Thoracic aorta (tissue), 2 donors: ENCODE measurements at regions not wholly inside any gene's neighbourhood (a gene's known extent, or its start where the extent isn't known, plus 50 kb on each side); places are given as distances from the start of the nearest gene placed in this dataset.

Experiments
- ATAC-seq: fragments of 150-250 bp; one replicate; pipeline ENCODE4 v1.8.0; 2017; ENCODE audit warnings: low read depth; ENCODE audit not compliant: insufficient number of reproducible peaks, low FRiP score
- DNase-seq: peaks from one replicate; pipeline ENCODE4 v3.0.0-alpha.2; 2020; ENCODE audit warnings: low spot score
- H3K27ac ChIP-seq, 2 donors: fragments of 200-600 bp; sonication (generic); 1 replicate in 1 of 2; 2 replicates in 1 of 2; pipeline ENCODE4 v1.5.1; 2016; ENCODE audit warnings: mild to moderate bottlenecking in 2 of 2, moderate library complexity in 2 of 2
- H3K27me3 ChIP-seq: fragments of 200-600 bp; sonication (generic); replicated peaks from 2 replicates; pipeline ENCODE4 v1.6.0; 2016; ENCODE audit warnings: mild to moderate bottlenecking; ENCODE audit not compliant: insufficient read depth
- H3K36me3 ChIP-seq: fragments of 200-600 bp; sonication (generic); one replicate; pipeline ENCODE4 v1.5.1; 2016
- H3K4me1 ChIP-seq, 2 donors: fragments of 200-600 bp; sonication (generic); 1 replicate in 1 of 2; 2 replicates in 1 of 2; pipeline versions ENCODE4 v1.5.1 to v1.6.0; 2016; ENCODE audit warnings: low read depth in 2 of 2, mild to moderate bottlenecking in 1 of 2; ENCODE audit not compliant: control insufficient read depth in 1 of 2
- H3K4me3 ChIP-seq: fragments of 200-600 bp; sonication (generic); 2 replicates; pipeline ENCODE4 v1.5.1; 2016; ENCODE audit warnings: mild to moderate bottlenecking
- H3K9me3 ChIP-seq: fragments of 200-600 bp; sonication (generic); 2 replicates; pipeline ENCODE4 v1.5.1; 2016
- TF ChIP-seq, protein P1 (sequence below): fragments of 200-600 bp; sonication (generic); IDR thresholded peaks from one replicate; pipeline ENCODE4 v1.5.1; 2019; ENCODE audit warnings: antibody characterized with exemption

DNA sequence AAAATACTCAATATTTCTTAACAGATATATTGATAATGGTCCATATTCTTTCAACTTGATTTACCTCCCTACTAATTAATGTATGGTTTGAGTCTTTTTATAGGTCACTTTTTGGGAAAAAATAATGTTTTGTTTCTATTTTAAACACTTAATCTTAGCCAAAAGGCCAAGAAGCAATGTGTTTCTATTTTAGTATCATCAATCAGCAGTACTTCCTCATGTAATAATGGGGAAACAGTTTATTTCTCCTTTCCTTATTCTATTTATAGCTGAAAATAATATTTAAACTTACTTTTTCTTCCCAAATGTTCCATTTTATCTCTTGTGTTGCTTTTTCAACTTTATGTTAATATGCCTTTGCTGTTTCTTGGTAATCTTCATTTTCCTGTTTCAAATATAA is 295.1 kb downstream of the ALDH8A1 start:
- Histone ChIP-seq H3K4me1 (no peaks in the 10 kb centered on the region), H3K27me3 (no peaks in the 10 kb centered on the region), H3K36me3 (no peaks in the 10 kb centered on the region), H3K9me3 (no peaks in the 10 kb centered on the region), H3K27ac (no peak overlapping the region), H3K4me3 (no peak overlapping the region)
- ATAC-seq (no peak), DNase-seq (no peak)
- TF ChIP-seq, protein P1, sequence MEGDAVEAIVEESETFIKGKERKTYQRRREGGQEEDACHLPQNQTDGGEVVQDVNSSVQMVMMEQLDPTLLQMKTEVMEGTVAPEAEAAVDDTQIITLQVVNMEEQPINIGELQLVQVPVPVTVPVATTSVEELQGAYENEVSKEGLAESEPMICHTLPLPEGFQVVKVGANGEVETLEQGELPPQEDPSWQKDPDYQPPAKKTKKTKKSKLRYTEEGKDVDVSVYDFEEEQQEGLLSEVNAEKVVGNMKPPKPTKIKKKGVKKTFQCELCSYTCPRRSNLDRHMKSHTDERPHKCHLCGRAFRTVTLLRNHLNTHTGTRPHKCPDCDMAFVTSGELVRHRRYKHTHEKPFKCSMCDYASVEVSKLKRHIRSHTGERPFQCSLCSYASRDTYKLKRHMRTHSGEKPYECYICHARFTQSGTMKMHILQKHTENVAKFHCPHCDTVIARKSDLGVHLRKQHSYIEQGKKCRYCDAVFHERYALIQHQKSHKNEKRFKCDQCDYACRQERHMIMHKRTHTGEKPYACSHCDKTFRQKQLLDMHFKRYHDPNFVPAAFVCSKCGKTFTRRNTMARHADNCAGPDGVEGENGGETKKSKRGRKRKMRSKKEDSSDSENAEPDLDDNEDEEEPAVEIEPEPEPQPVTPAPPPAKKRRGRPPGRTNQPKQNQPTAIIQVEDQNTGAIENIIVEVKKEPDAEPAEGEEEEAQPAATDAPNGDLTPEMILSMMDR = no peak

DNA sequence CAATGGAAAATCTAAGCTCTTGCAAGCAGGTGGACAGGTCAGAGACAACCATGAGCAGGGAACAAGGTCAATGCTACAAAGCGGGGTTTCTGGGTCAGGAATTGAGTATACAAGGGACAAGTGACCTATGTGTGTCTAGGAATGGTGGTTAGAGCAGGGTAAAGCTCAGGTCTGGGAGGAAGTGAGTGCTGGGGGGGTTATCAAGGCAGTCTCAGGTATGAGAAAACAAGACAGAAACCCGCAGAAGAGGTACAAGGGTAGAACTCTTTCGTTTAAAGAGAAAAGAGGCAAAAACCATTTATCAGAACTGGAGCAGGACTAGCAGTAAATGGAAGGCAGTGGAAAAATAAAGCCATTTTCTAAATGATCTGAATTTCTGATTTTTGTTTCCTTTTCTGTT is 298.4 kb downstream of the ALDH8A1 start:
- no peak overlapping the region for H3K27ac ChIP-seq
- no peak for ATAC-seq
- no peaks in the 10 kb centered on the region for H3K27me3 ChIP-seq
- DNase-seq = no peak
- TF ChIP-seq, protein P1 = no peak
- no peaks in the 10 kb centered on the region for H3K4me1 ChIP-seq
- H3K36me3 ChIP-seq = no peaks in the 10 kb centered on the region
- no peak overlapping the region for H3K4me3 ChIP-seq
- no peaks in the 10 kb centered on the region for H3K9me3 ChIP-seq

DNA sequence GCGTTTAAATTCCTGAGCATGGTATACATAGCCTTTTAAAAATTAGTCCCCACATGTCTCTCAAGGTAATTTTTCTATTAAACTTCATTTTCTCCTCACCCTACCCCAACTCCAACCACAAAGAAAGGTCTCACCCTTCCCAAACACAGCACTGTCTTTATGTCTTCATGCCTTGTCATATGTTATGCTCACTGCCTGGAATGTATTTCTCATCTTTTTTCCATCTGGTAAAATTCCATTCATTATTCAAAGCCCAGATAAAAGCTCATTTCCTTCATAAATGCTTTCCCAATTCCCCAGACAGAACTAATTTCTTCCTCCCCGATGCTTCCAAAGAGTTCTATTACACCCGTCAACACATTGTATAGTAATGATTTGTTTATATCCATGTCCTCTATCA is 302.0 kb downstream of the ALDH8A1 start:
- ATAC-seq (no peak), DNase-seq (no peak)
- Histone ChIP-seq H3K36me3 (no peaks in the 10 kb centered on the region), H3K4me1 (no peaks in the 10 kb centered on the region), H3K9me3 (no peaks in the 10 kb centered on the region), H3K4me3 (no peak overlapping the region), H3K27ac (no peak overlapping the region), H3K27me3 (no peaks in the 10 kb centered on the region)
- TF ChIP-seq, protein P1 = no peak

DNA sequence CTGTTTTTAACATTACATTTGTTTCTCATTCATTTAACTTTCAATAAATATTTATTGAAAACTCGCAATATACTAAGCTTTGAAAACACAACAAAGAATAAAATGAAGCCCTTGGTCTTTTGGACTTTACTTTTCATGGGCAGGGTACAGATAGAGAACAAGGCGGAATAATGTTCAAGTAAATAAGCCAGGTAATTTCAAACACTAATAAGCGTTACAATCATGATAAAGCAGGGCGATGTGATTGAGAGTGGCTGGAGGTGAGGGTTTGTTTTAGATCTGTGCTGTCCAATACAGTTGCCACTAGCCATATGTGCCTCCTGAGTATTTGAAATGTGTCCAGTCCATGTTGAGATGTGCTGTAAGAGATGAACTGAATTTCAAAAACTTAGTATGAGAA is 307.1 kb downstream of the ALDH8A1 start:
- Histone ChIP-seq H3K4me1 (no peaks in the 10 kb centered on the region), H3K36me3 (no peaks in the 10 kb centered on the region), H3K4me3 (no peak overlapping the region), H3K27me3 (no peaks in the 10 kb centered on the region), H3K9me3 (no peaks in the 10 kb centered on the region), H3K27ac (no peak overlapping the region)
- TF ChIP-seq, protein P1 = no peak
- ATAC-seq (no peak), DNase-seq (no peak)

DNA sequence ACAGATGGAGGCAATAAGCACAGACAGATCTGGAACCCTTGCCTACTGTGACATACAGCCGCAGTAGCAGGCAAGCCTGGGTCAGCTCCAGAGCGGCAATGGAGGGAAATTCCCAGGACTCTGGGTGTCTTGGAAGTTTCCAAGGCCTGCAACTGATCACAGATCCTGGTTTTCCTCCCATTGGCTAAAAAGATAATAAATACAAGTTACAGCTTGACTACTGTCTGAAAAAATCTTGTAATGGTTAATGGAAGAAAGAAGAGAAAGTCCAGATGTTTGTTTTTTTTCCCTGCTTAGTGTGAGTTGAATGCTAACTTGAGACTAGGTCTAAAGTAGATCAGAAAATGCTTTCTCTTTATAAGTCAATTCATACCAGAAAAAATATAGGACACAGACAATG is 307.6 kb downstream of the ALDH8A1 start:
- no peak for DNase-seq
- no peak overlapping the region for H3K27ac ChIP-seq
- ATAC-seq = no peak
- H3K9me3 ChIP-seq = no peaks in the 10 kb centered on the region
- H3K4me1 ChIP-seq = no peaks in the 10 kb centered on the region
- TF ChIP-seq, protein P1 = no peak
- H3K36me3 ChIP-seq = no peaks in the 10 kb centered on the region
- no peaks in the 10 kb centered on the region for H3K27me3 ChIP-seq
- no peak overlapping the region for H3K4me3 ChIP-seq
